Heart left ventricle (tissue), 16 donors: ENCODE measurements at regions not wholly inside any gene's neighbourhood (a gene's known extent, or its start where the extent isn't known, plus 50 kb on each side); places are given as distances from the start of the nearest gene placed in this dataset.

Source experiments
- ATAC-seq, 4 donors: fragments of 200-7000 bp; cut with Tn5 transposase; one replicate each; pipeline ENCODE4 v1.9.1; 2020 to 2022; ENCODE audit warnings: moderate library complexity in 4 of 4, mild to moderate bottlenecking in 3 of 4, moderate number of reproducible peaks in 1 of 4
- DNase-seq, 5 donors: peaks; one replicate each; pipeline ENCODE4 v3.0.0-alpha.2; 2020
- H3K27ac ChIP-seq, 12 donors: fragments of 200-600 bp; sonication (generic) in 4 of 12; one replicate each; pipeline versions ENCODE4 v1.5.0 to v1.8.0; 2016 to 2022; ENCODE audit warnings: mild to moderate bottlenecking in 2 of 12
- H3K27me3 ChIP-seq, 9 donors: fragments of 200-600 bp; sonication (generic) in 2 of 9; one replicate each; pipeline versions ENCODE4 v1.5.1 to v1.8.0; 2016 to 2022; ENCODE audit warnings: mild to moderate bottlenecking in 3 of 9
- H3K36me3 ChIP-seq, 9 donors: fragments of 200-600 bp; sonication (generic) in 2 of 9; one replicate each; pipeline versions ENCODE4 v1.5.0 to v1.8.0; 2018 to 2022; ENCODE audit warnings: mild to moderate bottlenecking in 2 of 9
- H3K4me1 ChIP-seq, 12 donors: fragments of 200-600 bp; sonication (generic) in 4 of 12; one replicate each; pipeline versions ENCODE4 v1.5.0 to v1.8.0; 2016 to 2022; ENCODE audit warnings: mild to moderate bottlenecking in 3 of 12
- H3K4me3 ChIP-seq, 12 donors: fragments of 200-600 bp; sonication (generic) in 4 of 12; one replicate each; pipeline versions ENCODE4 v1.5.0 to v1.8.0; 2017 to 2022; ENCODE audit warnings: mild to moderate bottlenecking in 9 of 12, moderate library complexity in 4 of 12
- H3K9me3 ChIP-seq, 12 donors: fragments of 200-600 bp; sonication (generic) in 4 of 12; one replicate each; pipeline versions ENCODE4 v1.5.0 to v1.8.0; 2016 to 2022; ENCODE audit warnings: mild to moderate bottlenecking in 1 of 12
- CTCF ChIP-seq, 12 donors: fragments of 200-600 bp; sonication (generic) in 4 of 12; IDR thresholded peaks; one replicate each; pipeline versions ENCODE4 v1.5.0 to v1.8.0; 2018 to 2022; ENCODE audit warnings: antibody characterized with exemption in 12 of 12, mild to moderate bottlenecking in 5 of 12
- POLR2A ChIP-seq, 2 donors: fragments of 450-650 bp; IDR thresholded peaks; one replicate each; pipeline ENCODE4 v1.6.1; 2017; ENCODE audit warnings: antibody characterized with exemption in 2 of 2, mild to moderate bottlenecking in 2 of 2, moderate library complexity in 2 of 2
- WGBS, 4 donors: extraction: QIAGEN DNeasy Blood & Tissue Kit in 2 of 4; methylation state at CpG; one replicate each; pipeline versions ENCODE4 v1.1.5 to v1.1.7; 2013 to 2018; 5-methylcytosine and 5-hydroxymethylcytosine counted together
- intact Hi-C, 10 donors: fragments of 100-400 bp; cut with DNase I; formaldehyde crosslinking; loops; one replicate each; pipeline versions ENCODE4 v1.11.1 to v1.14.2; 2022
- donor health status: ischemic (EF 13 %, LVEDD 7.1; RV severe dilation, severe dysfunction).
- donor health status: healthy with polysubstance abuse.
- donor health status: DM: no; HTN: yes; CAD: no.
- donor health status: DM: no; HTN: no; CAD: no.
- donor health status: ischemic (EF 25% LVEDD 6.9; RV normal size, moderate dysfunction).
- donor health status: ischemic (EF 25% LVEDD 5.7; RV mildly dilated, moderate dysfunction).
- donor health status: healthy.
- donor health status: DM: yes; HTN: yes; CAD: no.
- donor health status: ischemic (EF 35%, LVEDD 5.7; RV mildly dilated, moderate dysfunction).
- donor health status: nonischemic (EF 11% LVEDD 7.7; RV severe dilation, severe dysfunction).
- donor health status: DM: yes; HTN: yes; CAD: no.
- donor health status: PGD.
- donor health status: ischemic (EF 29% LVEDD 5.4; RV normal size, mild dysfunction).
- donor health status: nonischemic (EF 23%, LVEDD 6.1; RV moderate dilation, normal function).

DNA sequence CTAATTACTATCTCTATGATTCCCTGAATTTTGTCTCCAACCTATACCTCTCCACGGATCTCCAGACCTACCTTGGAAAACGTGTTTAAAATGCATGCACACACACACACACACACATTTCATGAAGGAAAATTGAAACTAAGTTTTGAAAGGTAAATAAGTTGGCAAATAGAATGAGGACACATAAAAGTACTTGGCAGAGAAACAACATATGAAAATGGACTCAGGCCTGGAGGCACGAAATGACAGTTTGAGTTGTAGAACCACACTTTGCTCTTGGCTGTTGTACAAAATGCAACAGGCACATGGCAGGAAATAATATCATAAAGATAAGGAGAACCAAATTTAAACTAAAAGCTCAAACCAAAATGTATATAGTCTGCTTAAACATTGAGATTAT is 868.1 kb upstream of the CNTNAP5 start:
- Histone ChIP-seq H3K4me1 (no peaks in the 10 kb centered on the region), H3K36me3 (no peaks in the 10 kb centered on the region), H3K9me3 (no peaks in the 10 kb centered on the region), H3K27me3 (no peaks in the 10 kb centered on the region), H3K4me3 (no peak overlapping the region), H3K27ac (no peak overlapping the region)
- WGBS, 4 donors = 57 to 67% (median 63%) methylated on average over 3 of the region's 3 CpGs
- no peak for TF ChIP-seq CTCF (IDR thresholded peaks at IDR 0.05)
- no peak for TF ChIP-seq POLR2A (IDR thresholded peaks at IDR 0.05)
- DNase-seq (no peak), ATAC-seq (no peak)
- intact Hi-C loops = no loop called here

- intact Hi-C loops = no loop called here
- H3K4me1 ChIP-seq = no peaks in the 10 kb centered on the region
- TF ChIP-seq POLR2A (IDR thresholded peaks at IDR 0.05) (no peak), CTCF (IDR thresholded peaks at IDR 0.05) (no peak)
These were observed 862.6 kb upstream of the CNTNAP5 start for GRCh38 chr2:123162400-123163016.

DNA sequence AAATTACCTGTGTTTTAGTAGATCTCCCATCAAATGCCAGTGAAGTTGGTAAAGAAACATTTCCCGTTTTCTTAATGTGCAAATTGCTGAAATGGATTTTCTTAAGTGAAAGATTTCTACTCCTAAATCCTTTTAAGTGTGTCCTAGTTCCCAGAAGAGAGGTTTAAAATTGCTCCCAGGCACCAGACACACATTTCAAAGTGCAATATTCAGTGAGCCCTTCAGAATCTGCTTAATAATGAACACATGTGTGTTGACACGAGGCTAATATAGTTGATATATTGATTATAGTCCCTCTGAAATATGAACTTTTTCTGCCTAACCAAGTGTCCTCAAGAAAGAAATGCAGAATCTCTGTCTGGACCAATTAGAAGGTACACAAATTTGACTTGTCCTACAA is 861.7 kb upstream of the CNTNAP5 start:
- ATAC-seq = no peak

More at GRCh38 chr2:123162400-123163016, 862.6 kb upstream of the CNTNAP5 start:
- Histone ChIP-seq H3K27ac (no peak overlapping the region), H3K9me3 (peaks cover 0 to 3% (median 0%) of the 10 kb centered on the region in 12 donors), H3K36me3 (no peaks in the 10 kb centered on the region), H3K4me3 (no peak overlapping the region), H3K27me3 (no peaks in the 10 kb centered on the region)
- ATAC-seq (no peak), DNase-seq (no peak)
- 50 to 70% (median 61%) methylated on average over 1 of the region's 1 CpG for WGBS, 4 donors

DNA sequence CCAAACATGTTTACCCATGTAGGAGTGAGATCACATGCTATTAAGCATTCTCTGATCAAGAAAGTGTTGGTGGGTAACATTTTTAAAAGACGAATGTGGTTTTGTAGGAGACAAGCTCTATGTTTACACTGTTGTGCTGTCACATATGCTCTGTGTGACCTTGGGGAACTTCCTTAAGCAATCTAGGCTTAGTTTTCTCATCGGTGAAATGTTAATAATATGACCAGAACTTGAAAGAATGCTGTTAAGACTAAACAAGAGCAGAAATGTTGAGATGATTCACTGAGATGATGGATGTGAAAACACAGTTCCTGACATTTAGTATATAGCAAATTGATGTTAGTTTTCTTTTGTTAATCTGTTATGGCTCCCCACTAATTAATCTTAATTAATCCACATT is 860.9 kb upstream of the CNTNAP5 start:
- 57 to 78% (median 67%) methylated on average over 2 of the region's 2 CpGs for WGBS, 4 donors
- no peaks in the 10 kb centered on the region for H3K27me3 ChIP-seq
- DNase-seq = no peak
- no peaks in the 10 kb centered on the region for H3K36me3 ChIP-seq
- intact Hi-C loops = no loop called here
- no peak for ATAC-seq
- H3K4me1 ChIP-seq = no peaks in the 10 kb centered on the region
- H3K27ac ChIP-seq = no peak overlapping the region
- H3K9me3 ChIP-seq = peaks cover 0 to 8% (median 0%) of the 10 kb centered on the region in 12 donors
- H3K4me3 ChIP-seq = no peak overlapping the region
- no peak for TF ChIP-seq CTCF (IDR thresholded peaks at IDR 0.05)
- no peak for TF ChIP-seq POLR2A (IDR thresholded peaks at IDR 0.05)

More for the DNA sequence above, 861.7 kb upstream of the CNTNAP5 start:
- Histone ChIP-seq H3K4me1 (no peaks in the 10 kb centered on the region), H3K27me3 (no peaks in the 10 kb centered on the region), H3K4me3 (no peak overlapping the region), H3K9me3 (peaks cover 0 to 8% (median 0%) of the 10 kb centered on the region in 12 donors), H3K27ac (no peak overlapping the region), H3K36me3 (no peaks in the 10 kb centered on the region)
- 59 to 70% (median 67%) methylated on average over 2 of the region's 2 CpGs for WGBS, 4 donors
- no peak for DNase-seq
- TF ChIP-seq POLR2A (IDR thresholded peaks at IDR 0.05) (no peak), CTCF (IDR thresholded peaks at IDR 0.05) (no peak)
- intact Hi-C loops = no loop called here
